IMR-90 (cell line): ENCODE measurements at regions not wholly inside any gene's neighbourhood (a gene's known extent, or its start where the extent isn't known, plus 50 kb on each side); places are given as distances from the start of the nearest gene placed in this dataset.

Experiments
- FOS ChIP-seq: fragments of 150-350 bp; IDR thresholded peaks from 2 replicates; pipeline ENCODE4 v1.6.1; 2016; ENCODE audit warnings: low read depth, low read length
- MAFK ChIP-seq: IDR thresholded peaks from 2 replicates; pipeline ENCODE4 v1.6.1; 2012; ENCODE audit warnings: low read depth, low read length, improper control_type of control experiment
- MXI1 ChIP-seq: IDR thresholded peaks from 2 replicates; pipeline ENCODE4 v1.6.1; 2012; ENCODE audit warnings: low read depth, mild to moderate bottlenecking, low read length, moderate library complexity, borderline replicate concordance
- POLR2A ChIP-seq: IDR thresholded peaks from 2 replicates; pipeline ENCODE4 v1.6.1; 2012; ENCODE audit warnings: mild to moderate bottlenecking, low read depth, low read length
- RAD21 ChIP-seq: IDR thresholded peaks from 2 replicates; pipeline ENCODE4 v1.6.1; 2012; ENCODE audit warnings: low read length, improper control_type of control experiment
- SMC3 ChIP-seq: fragments of 150-350 bp; IDR thresholded peaks from 2 replicates; pipeline ENCODE4 v1.6.1; 2016; ENCODE audit warnings: low read depth, mild to moderate bottlenecking, antibody characterized with exemption, low read length, moderate library complexity
- TF ChIP-seq, protein P1 (sequence below): conservative IDR thresholded peaks from 2 replicates; pipeline ENCODE4 v1.5.1; 2012; ENCODE audit warnings: mild to moderate bottlenecking, low read depth, low read length, improper control_type of control experiment
- TF ChIP-seq, protein P2 (sequence below): fragments of 150-350 bp; IDR thresholded peaks from 2 replicates; pipeline ENCODE4 v1.6.1; 2017; ENCODE audit warnings: mild to moderate bottlenecking, antibody characterized with exemption, low read length, low read depth

- TF ChIP-seq, protein P1, sequence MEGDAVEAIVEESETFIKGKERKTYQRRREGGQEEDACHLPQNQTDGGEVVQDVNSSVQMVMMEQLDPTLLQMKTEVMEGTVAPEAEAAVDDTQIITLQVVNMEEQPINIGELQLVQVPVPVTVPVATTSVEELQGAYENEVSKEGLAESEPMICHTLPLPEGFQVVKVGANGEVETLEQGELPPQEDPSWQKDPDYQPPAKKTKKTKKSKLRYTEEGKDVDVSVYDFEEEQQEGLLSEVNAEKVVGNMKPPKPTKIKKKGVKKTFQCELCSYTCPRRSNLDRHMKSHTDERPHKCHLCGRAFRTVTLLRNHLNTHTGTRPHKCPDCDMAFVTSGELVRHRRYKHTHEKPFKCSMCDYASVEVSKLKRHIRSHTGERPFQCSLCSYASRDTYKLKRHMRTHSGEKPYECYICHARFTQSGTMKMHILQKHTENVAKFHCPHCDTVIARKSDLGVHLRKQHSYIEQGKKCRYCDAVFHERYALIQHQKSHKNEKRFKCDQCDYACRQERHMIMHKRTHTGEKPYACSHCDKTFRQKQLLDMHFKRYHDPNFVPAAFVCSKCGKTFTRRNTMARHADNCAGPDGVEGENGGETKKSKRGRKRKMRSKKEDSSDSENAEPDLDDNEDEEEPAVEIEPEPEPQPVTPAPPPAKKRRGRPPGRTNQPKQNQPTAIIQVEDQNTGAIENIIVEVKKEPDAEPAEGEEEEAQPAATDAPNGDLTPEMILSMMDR, result no peak
- TF ChIP-seq SMC3 (no peak), RAD21 (no peak), MXI1 (no peak), POLR2A (no peak), FOS (no peak), MAFK (no peak)
- TF ChIP-seq, protein P2, sequence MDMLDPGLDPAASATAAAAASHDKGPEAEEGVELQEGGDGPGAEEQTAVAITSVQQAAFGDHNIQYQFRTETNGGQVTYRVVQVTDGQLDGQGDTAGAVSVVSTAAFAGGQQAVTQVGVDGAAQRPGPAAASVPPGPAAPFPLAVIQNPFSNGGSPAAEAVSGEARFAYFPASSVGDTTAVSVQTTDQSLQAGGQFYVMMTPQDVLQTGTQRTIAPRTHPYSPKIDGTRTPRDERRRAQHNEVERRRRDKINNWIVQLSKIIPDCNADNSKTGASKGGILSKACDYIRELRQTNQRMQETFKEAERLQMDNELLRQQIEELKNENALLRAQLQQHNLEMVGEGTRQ, result no peak
These were observed 63.3 kb upstream of the KCNJ16 start for GRCh38 chr17:70011750-70012149.
